ENCODE measurements at regions not wholly inside any gene's neighbourhood (a gene's known extent, or its start where the extent isn't known, plus 50 kb on each side); places are given as distances from the start of the nearest gene placed in this dataset.

GRCh38 chr5:143740956-143741355 is 71.0 kb upstream of the HMHB1 start (continued):
- TF ChIP-seq HMGXB4 (CRISPR knock-in tag; IDR thresholded peaks at IDR 0.05), result no peak

- no peak for DNase-seq (ENCODE audit: extremely low read depth in 1 of 4, low spot score in 3 of 4)
These were observed 72.2 kb upstream of the HMHB1 start for GRCh38 chr5:143739746-143740145.

More at GRCh38 chr5:143739746-143740145, 72.2 kb upstream of the HMHB1 start:
- H3K36me3 ChIP-seq (ENCODE audit: control insufficient read depth, insufficient read depth, low read length), result no peaks in the 10 kb centered on the region
- H3K4me3 ChIP-seq, result no peak overlapping the region
- no peaks in the 10 kb centered on the region for H3K79me2 ChIP-seq (ENCODE audit: control insufficient read depth, insufficient read depth, low read length)
- intact Hi-C loops (cut with micrococcal nuclease), result no loop called here
- no peaks in the 10 kb centered on the region for H3K9me3 ChIP-seq (replicated peaks; ENCODE audit: control insufficient read depth, insufficient read depth, low read depth, low read length)
- H3K27ac ChIP-seq (ENCODE audit: extremely low read depth, low read depth, low read length), result no peak overlapping the region
- no peak for FAIRE-seq
- in situ Hi-C loops (cut with MboI), result no loop called here
- ATAC-seq, result no peak
- no peak overlapping the region for H3K4me2 ChIP-seq (ENCODE audit: insufficient read depth, low read length)
- H3K27me3 ChIP-seq (ENCODE audit: control insufficient read depth in 2 of 2, insufficient read depth in 2 of 2, low read length in 2 of 2), result no peaks in the 10 kb centered on the region
- CTCF ChIA-PET (ENCODE audit: low intra/inter-chr PET ratio), result no interaction called here
- no peak overlapping the region for H3K9ac ChIP-seq (ENCODE audit: insufficient read depth in 1 of 2, low read depth in 2 of 2, low read length in 2 of 2)
- no peaks in the 10 kb centered on the region for H4K20me1 ChIP-seq (replicated peaks; ENCODE audit: control insufficient read depth, insufficient read depth, low read length)
- POLR2A ChIA-PET, result no interaction called here
- BruUV-seq (replicated peaks), result no TSS peak
- no peak overlapping the region for H2AFZ ChIP-seq (ENCODE audit: low read depth, low read length)
- no peaks in the 10 kb centered on the region for H3K9me1 ChIP-seq (ENCODE audit: control insufficient read depth, insufficient read depth, low read length)
- WGBS (ENCODE audit: insufficient coverage, low coverage, missing lambda C conversion rate), result 0% methylated on average over 1 of the region's 1 CpG
- H3K4me1 ChIP-seq (replicated peaks in 1 of 2; ENCODE audit: control insufficient read depth in 2 of 2, insufficient read depth in 2 of 2, low read length in 2 of 2), result no peaks in the 10 kb centered on the region
- no peak for TF ChIP-seq YBX1 (IDR thresholded peaks at IDR 0.05)
- TF ChIP-seq PHF21A (IDR thresholded peaks at IDR 0.05; ENCODE audit: borderline replicate concordance, low read depth), result no peak
- no peak for TF ChIP-seq POLR2AphosphoS5 (IDR thresholded peaks at IDR 0.05; ENCODE audit: control insufficient read depth, insufficient read depth, low read depth, low read length)
- no peak for TF ChIP-seq ZNF311 (CRISPR knock-in tag; IDR thresholded peaks at IDR 0.05)
- no peak for TF ChIP-seq ZNF316 (IDR thresholded peaks at IDR 0.05)
- TF ChIP-seq IRF1 (CRISPR knock-in tag; IDR thresholded peaks at IDR 0.05; ENCODE audit: borderline replicate concordance), result no peak
- TF ChIP-seq ZNF232 (CRISPR knock-in tag; IDR thresholded peaks at IDR 0.05), result no peak
- no peak for TF ChIP-seq ZSCAN32 (CRISPR knock-in tag; IDR thresholded peaks at IDR 0.05)
- TF ChIP-seq ZNF778 (CRISPR knock-in tag; IDR thresholded peaks at IDR 0.05), result no peak
- TF ChIP-seq FOXA1 (IDR thresholded peaks at IDR 0.05; ENCODE audit: borderline replicate concordance), result no peak
- no peak for TF ChIP-seq MEIS2 (IDR thresholded peaks at IDR 0.05; ENCODE audit: partially characterized antibody)
- TF ChIP-seq PBX2 (CRISPR knock-in tag; IDR thresholded peaks at IDR 0.05; ENCODE audit: low read depth), result no peak
- no peak for TF ChIP-seq PBX2 (tag; conservative IDR thresholded peaks at IDR 0.05; ENCODE audit: low read depth)
- no peak for TF ChIP-seq MCM2 (IDR thresholded peaks at IDR 0.05; ENCODE audit: low read depth)
- no peak for TF ChIP-seq ZNF354B (CRISPR knock-in tag; IDR thresholded peaks at IDR 0.05)
- TF ChIP-seq FOXP1 (CRISPR knock-in tag; IDR thresholded peaks at IDR 0.05), result no peak

Data from K562 (cell line).